Vagina (tissue), 2 donors: ENCODE measurements at regions not wholly inside any gene's neighbourhood (a gene's known extent, or its start where the extent isn't known, plus 50 kb on each side); places are given as distances from the start of the nearest gene placed in this dataset.

Source experiments
- CTCF ChIP-seq, 3 experiments: fragments of 450-650 bp in 2 of 3; fragments of 200-600 bp in 1 of 3; sonication (generic) in 1 of 3; IDR thresholded peaks; one replicate each; pipeline ENCODE4 v1.5.1; 2017 to 2019; ENCODE audit warnings: antibody characterized with exemption in 3 of 3, mild to moderate bottlenecking in 2 of 3, moderate library complexity in 2 of 3
- POLR2A ChIP-seq, 2 donors: fragments of 450-650 bp; IDR thresholded peaks; one replicate each; pipeline ENCODE4 v1.6.1; 2017; ENCODE audit warnings: antibody characterized with exemption in 2 of 2, mild to moderate bottlenecking in 2 of 2, moderate library complexity in 2 of 2
- POLR2AphosphoS5 ChIP-seq, 2 donors: sonication (generic); formaldehyde crosslinking; IDR thresholded peaks; one replicate each; pipeline ENCODE4 v1.9.0; 2017; ENCODE audit warnings: antibody characterized with exemption in 2 of 2, mild to moderate bottlenecking in 2 of 2, low read depth in 1 of 2; ENCODE audit not compliant: insufficient read depth in 1 of 2

- no peak for TF ChIP-seq CTCF (IDR thresholded peaks at IDR 0.05)
- TF ChIP-seq POLR2A (IDR thresholded peaks at IDR 0.05) = no peak
- no peak for TF ChIP-seq POLR2AphosphoS5 (IDR thresholded peaks at IDR 0.05; ENCODE audit: insufficient read depth in 1 of 2, low read depth in 1 of 2)
Measured at GRCh38 chr2:194686569-194686968, 970.5 kb upstream of the SLC39A10 start.
